Midbrain (tissue), 1 donor: ENCODE measurements at regions not wholly inside any gene's neighbourhood (a gene's known extent, or its start where the extent isn't known, plus 50 kb on each side); places are given as distances from the start of the nearest gene placed in this dataset.

Experiments
- DNase-seq: peaks from one replicate; lab custom pipeline; 2025; lab: John Stamatoyannopoulos, UW

DNA sequence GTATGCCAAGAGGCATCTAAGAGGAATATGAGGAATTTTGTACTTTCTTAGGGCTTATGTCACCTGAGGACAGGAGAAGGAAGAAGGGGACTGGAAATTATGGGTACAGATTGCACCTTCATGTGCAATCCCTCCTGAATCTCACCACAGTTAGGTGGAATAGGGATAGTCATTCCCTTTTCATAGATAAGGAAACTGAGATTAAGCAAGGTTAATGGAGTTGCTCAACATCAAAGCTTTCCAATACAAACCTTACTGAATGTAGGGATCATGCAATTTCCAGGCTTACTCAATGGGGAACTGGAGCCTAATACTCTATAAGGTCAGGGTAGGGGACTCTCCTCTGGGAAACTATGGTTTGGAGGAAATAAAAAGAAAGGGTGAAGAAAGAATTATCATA is 133.0 kb downstream of the C11orf87 start:
- DNase-seq: no peak

DNA sequence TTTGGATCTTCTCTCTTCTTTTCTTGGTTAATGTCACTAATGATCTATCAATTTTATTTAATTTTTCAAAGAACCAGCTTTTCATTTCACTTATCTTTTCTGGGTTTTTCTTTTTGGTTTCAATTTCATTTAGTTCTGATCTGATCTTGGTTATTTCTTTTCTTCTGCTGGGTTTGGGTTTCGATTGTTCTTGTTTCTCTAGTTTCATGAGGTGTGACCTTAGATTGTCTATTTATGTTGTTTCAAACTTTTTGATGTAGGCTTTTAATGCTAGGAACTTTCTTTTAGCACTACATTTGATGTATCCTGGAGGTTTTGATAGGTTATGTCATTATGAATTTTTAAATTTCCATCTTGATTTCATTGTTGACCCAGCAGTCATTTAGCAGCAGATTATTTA is 142.3 kb downstream of the C11orf87 start:
- no peak for DNase-seq

- no peak for DNase-seq
Observed at GRCh38 chr11:109582470-109582869, 160.5 kb downstream of the C11orf87 start.

DNA sequence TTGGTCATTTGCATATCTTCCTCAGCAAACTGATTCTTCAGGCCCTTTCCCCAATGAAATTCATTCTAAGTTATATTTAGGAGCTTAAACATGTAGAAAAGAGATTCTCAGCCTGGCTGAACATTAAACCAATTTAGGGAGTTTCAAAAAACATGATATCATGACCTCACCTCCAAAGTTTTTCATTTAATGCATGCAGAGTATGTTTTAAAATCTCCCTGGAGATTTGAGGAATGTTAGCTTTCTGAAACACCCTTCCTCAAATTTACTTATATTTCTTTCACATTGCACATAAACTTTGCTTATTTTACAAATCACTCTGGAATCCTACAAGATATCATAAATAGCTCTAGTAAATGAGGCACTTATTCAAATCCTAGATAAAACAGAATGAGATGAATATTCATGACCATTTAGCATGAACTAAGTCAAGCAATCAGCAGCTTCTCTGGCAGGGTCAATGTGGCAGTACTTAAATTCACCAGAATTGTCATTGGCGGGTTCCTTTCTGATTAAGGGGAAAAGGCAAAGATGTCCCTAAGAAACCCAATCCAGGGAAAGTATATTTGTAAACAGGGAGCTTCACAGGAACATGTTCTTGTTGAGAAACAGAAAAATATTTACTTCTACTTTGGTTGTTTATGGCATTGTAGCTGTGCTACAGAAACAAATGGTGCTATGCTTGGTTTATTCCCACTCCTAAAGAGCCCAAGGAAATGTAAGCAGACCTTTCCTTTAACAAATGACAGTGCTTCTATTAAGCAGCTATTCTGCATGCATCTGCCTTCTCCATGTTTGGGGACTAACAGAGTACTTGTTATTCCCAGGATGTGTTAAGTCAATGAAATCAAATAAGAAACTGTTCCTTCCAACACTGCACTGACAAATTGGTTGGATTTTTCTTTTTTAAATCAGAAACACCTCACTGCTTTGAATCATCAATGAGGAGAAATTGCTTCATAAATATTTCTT is 162.3 kb downstream of the C11orf87 start:
- DNase-seq: no peak

GRCh38 chr11:109586789-109587188 is 164.8 kb downstream of the C11orf87 start:
- no peak for DNase-seq

- DNase-seq: no peak
Observed at GRCh38 chr11:109590782-109591181, 168.8 kb downstream of the C11orf87 start.

GRCh38 chr11:109597336-109597735 is 175.3 kb downstream of the C11orf87 start:
- DNase-seq: no peak

GRCh38 chr11:109604481-109605400 is 182.8 kb downstream of the C11orf87 start:
- DNase-seq: no peak

DNA sequence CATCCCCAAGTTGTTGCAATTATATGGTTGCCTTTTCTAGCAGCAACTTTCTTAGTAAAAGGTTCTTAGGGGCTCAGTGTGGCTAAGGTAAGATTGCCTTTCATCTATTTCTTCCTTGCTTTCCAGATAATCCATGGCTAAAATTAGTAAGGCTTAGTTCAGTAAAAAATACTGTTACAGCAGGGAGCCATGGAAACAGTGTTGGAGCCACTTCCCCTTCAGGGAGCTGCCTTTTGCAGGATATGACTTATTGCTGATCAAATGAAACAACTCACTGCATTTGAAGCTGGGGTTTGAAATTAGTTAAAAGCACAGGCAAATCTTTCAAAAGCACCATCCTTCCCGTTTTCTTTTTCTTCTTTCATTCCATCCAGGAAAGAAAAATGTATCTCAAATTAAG is 184.3 kb downstream of the C11orf87 start:
- DNase-seq: no peak

DNA sequence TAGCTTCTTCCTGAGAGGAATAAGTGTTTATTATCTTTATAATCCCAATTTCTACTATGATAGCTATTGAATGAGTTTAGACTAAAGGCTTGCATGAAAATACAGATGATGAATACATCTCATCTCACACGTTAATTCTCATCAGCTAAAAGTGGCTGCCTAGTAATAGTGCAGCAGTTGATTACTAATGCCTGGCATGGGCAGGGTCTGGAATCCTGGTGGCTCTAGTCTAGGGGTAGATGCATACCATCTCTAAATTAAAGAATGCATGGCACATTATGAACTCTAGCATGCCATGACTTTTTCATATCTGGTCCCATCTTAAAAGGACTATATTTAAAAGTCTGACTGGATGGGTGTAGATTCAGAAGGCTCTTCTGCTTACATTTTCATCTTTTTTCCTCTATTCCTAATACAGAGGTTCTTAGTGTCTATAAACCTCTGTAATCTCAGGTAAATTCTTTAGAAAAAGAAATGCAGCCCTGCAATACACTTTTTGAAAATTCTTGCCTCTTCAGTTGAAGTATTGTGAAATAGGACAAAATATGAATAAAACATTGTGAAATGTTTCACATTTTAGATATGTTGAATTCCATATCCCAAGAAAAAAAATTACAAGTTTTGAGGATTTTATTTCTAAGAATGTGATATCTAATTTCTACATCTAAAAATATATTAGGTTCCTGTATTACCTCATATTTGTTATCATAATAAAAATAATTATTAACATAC is 187.6 kb downstream of the C11orf87 start:
- no peak for DNase-seq

GRCh38 chr11:109612496-109612895 is 190.5 kb downstream of the C11orf87 start:
- DNase-seq: no peak

GRCh38 chr11:109619498-109619897 is 197.5 kb downstream of the C11orf87 start:
- no peak for DNase-seq

- no peak for DNase-seq
Observed at GRCh38 chr11:109629734-109630133, 207.7 kb downstream of the C11orf87 start.

DNA sequence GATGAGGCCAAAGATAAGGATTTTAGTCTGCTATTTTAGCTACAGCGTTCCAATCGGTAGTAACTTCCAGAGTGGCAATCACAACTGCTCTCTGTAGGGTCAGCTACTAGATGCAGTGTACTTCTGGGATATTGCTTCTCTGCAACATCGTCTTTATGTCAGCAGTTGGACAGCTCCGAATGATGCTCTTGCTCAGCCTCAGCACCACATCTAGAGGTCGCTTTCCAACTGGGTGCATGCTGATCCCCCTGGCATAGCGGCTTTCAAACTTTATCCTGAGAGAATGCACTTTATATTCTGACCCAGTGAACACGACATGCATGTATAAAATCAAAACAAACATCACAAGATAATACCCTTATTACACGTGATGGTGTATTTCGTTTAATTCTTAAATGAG is 219.6 kb downstream of the C11orf87 start:
- no peak for DNase-seq

DNA sequence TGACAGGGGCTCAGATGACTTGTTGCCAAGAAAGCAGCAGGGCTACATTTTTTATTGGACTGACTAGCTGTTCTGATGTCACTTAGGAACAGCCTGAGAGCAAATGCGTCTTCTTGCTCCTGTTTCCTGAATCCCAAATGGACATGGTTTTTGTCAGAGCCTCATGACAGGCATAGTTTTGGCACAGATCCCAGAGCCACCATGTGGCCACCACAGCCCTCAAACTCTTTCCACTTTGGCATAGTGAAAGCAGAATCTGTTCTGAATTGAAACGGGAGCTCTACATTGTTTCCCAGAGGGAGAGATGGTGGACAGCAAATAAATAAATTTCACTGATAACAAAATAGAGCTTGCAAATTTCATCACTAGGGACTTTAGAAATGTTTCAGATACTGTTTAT is 222.2 kb downstream of the C11orf87 start:
- DNase-seq: peak; percentile 87

GRCh38 chr11:109648804-109649203 is 226.8 kb downstream of the C11orf87 start:
- no peak for DNase-seq

DNA sequence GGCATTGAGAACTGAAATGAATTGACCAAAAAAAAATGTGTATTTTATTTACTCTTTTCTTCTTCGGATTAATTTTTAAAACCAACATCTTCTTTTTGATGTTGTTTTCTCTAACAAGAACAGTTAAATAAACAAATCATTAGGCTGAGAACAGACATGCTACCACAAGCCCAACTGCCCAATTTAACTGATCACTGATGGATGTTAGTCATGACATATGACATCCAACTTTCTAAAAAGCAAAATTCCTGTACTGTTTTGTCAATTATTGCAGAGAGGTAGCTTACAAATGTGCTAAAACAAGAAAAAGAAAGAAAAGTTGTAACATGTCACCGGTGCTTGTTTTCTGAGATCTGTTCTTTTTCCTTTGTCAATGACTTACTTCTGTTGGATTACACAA is 232.1 kb downstream of the C11orf87 start:
- DNase-seq: no peak

DNA sequence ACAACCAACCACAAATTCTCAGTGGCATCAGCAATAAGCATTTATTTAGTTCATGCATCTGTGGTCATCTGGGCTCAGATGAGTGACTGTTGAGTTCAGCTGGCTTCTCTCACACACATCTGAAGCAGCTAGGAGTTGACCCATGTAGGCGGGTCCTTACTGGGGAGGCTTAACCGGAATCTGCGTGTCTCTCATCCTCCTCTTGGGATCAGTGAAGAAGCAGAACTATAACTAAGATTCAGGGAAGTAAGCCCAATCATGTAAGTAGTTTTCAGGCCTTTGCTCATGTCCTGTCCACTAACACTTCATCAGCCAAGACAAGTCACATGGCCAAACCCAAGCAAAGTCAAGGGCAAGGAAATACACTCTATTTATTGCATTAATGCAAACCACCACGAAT is 236.2 kb downstream of the C11orf87 start:
- no peak for DNase-seq

DNA sequence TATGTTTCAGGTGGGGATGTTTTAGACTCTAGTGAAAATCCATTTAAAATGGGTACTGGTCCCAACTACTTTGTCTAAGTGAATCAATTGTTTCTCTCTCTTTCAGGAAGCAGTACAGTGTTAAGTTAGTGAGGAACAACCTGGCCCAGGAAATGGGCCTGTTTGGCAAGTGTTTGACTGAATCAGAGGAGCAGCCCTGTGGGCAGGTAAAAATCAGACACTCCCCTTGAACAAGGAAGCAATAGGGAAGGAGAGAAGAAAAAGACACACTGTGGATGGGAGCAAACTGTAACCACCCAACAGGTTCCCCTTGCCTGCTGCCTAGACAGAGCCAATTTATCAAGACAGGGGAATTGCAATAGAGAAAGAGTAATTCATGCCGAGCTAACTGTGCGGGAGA is 245.7 kb downstream of the C11orf87 start:
- no peak for DNase-seq

DNA sequence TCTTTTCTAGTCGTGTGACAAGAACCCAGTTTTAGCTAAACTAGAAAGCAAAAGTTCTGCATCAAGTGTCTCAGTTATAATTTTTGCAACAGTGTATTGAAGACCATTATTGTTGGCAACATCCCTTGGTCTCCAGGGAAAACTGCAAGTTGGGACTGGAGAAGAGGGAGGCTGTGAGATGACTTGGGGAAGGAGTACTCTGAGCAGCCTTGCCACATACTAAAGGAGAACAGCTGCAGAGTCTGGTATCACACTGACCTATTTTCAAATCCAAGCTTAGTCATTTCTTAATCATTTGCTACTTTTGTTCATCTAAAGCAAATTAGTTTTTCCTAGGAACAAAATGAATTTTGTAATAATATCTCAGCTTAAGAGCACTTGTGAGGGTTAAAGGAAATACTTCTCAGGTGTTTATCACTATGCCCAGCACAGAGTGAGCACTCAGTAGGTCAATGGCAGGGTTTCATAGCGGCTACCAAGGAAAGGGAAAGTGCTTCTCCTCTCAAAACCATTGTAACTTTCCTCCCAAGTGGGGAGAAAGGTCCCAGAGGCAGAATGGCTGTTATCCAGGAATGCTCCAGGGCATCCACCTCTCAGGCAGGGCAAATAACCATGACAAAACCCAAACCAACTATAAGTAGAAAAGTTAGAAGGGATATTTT is 247.1 kb downstream of the C11orf87 start:
- DNase-seq: no peak

DNA sequence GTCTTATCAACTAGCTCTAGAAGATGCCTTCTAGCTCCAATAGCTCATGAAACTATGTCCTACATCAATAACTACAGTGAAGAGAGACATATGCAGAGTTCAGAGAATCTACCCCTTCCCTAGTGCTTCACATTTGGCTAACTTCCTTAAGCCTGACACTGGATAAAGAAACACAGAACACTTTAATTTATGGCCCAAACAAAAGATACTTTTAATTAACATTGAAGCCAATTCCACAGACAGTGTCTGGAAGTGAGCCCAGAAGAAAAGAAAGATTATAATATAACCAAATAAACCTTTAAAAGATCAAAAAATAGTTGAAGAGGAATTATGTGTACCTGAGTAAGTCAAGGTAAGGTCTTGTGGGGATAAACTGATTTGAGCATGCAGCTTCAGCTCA is 255.2 kb downstream of the C11orf87 start:
- no peak for DNase-seq

- DNase-seq: no peak
Observed at GRCh38 chr11:109677876-109678275, 255.9 kb downstream of the C11orf87 start.
